A673 (cell line): ENCODE measurements at regions not wholly inside any gene's neighbourhood (a gene's known extent, or its start where the extent isn't known, plus 50 kb on each side); places are given as distances from the start of the nearest gene placed in this dataset.

Source experiments
- BruUV-seq: library from RNA; stranded (reverse); fragments of 400-500 nt; replicated peaks from 2 replicates; lab custom pipeline; 2021; lab: Mats Ljungman, UMichigan
- CTCF ChIA-PET: fragments of 300-600 bp; sonication (Branson Sonifier 250); formaldehyde crosslinking; loops from one replicate; lab custom pipeline; 2022; ENCODE audit warnings: antibody characterized with exemption; lab: Charles Lee
- POLR2A ChIA-PET: fragments of 300-600 bp; sonication (Branson Sonifier 250); formaldehyde crosslinking; loops from one replicate; lab custom pipeline; 2022; ENCODE audit warnings: antibody characterized with exemption; ENCODE audit not compliant: low non-redundant PET; lab: Charles Lee
- DNase-seq: peaks from one replicate; pipeline ENCODE4 v3.0.0-alpha.2; 2015; ENCODE audit warnings: low spot score
- H3K27ac ChIP-seq: fragments of 200-600 bp; sonication (generic); 2 replicates; pipeline ENCODE4 v1.5.1; 2016; ENCODE audit warnings: mixed run types, low read depth, mild to moderate bottlenecking, mixed read lengths, antibody characterized with exemption, low read length; ENCODE audit not compliant: poor library complexity, severe bottlenecking
- H3K27me3 ChIP-seq: fragments of 200-600 bp; sonication (generic); replicated peaks from 2 replicates; pipeline ENCODE4 v1.6.1; 2017; ENCODE audit warnings: mixed run types, low read depth, mild to moderate bottlenecking, mixed read lengths, antibody characterized with exemption, low read length; ENCODE audit not compliant: insufficient read depth, poor library complexity
- H3K36me3 ChIP-seq: fragments of 200-600 bp; sonication (generic); 2 replicates; pipeline ENCODE4 v1.6.1; 2016; ENCODE audit warnings: mixed run types, mild to moderate bottlenecking, mixed read lengths, antibody characterized with exemption, low read length; ENCODE audit not compliant: insufficient read depth, poor library complexity, severe bottlenecking
- H3K4me1 ChIP-seq: fragments of 200-600 bp; sonication (generic); 2 replicates; pipeline ENCODE4 v1.6.1; 2017; ENCODE audit warnings: mixed run types, mild to moderate bottlenecking, mixed read lengths, antibody characterized with exemption, low read length; ENCODE audit not compliant: insufficient read depth, poor library complexity, severe bottlenecking
- H3K4me3 ChIP-seq: fragments of 200-600 bp; sonication (generic); 2 replicates; pipeline ENCODE4 v1.5.1; 2016; ENCODE audit warnings: low read depth, mixed run types, mild to moderate bottlenecking, mixed read lengths, low read length; ENCODE audit not compliant: poor library complexity, severe bottlenecking
- H3K9me3 ChIP-seq: fragments of 200-600 bp; sonication (generic); 2 replicates; pipeline ENCODE4 v1.6.1; 2016; ENCODE audit warnings: mixed run types, low read depth, mild to moderate bottlenecking, mixed read lengths, antibody characterized with exemption, low read length; ENCODE audit not compliant: poor library complexity, severe bottlenecking
- CTCF ChIP-seq: fragments of 300-800, 200-600 bp; sonication (generic); conservative IDR thresholded peaks from 2 replicates; pipeline ENCODE4 v1.5.1; 2017; ENCODE audit warnings: low read depth, mild to moderate bottlenecking, antibody characterized with exemption, low read length, moderate library complexity, mixed read lengths
- EZH2 ChIP-seq: fragments of 200-600 bp; sonication (generic); IDR thresholded peaks from 2 replicates; pipeline ENCODE4 v1.6.1; 2017; ENCODE audit warnings: borderline replicate concordance, low read depth, mild to moderate bottlenecking, mixed read lengths, antibody characterized with exemption, low read length; ENCODE audit not compliant: poor library complexity, severe bottlenecking
- intact Hi-C: fragments of 100-400 bp; cut with micrococcal nuclease; formaldehyde crosslinking; loops from one replicate; pipeline ENCODE4 v1.10.0; 2022; ENCODE audit not compliant: unreplicated experiment

GRCh38 chr12:127431594-127431993 is 835.4 kb upstream of the TMEM132C start:
- TF ChIP-seq CTCF: no peak
- no peak for TF ChIP-seq EZH2
- no peak for DNase-seq
- H3K27ac ChIP-seq: no peak overlapping the region
- BruUV-seq: no TSS peak
- no peaks in the 10 kb centered on the region for H3K9me3 ChIP-seq
- no peaks in the 10 kb centered on the region for H3K36me3 ChIP-seq
- no peak overlapping the region for H3K4me3 ChIP-seq
- intact Hi-C loops: no loop called here
- H3K27me3 ChIP-seq: peaks cover 25% of the 10 kb centered on the region
- CTCF ChIA-PET: no interaction called here
- no peaks in the 10 kb centered on the region for H3K4me1 ChIP-seq
- POLR2A ChIA-PET: no interaction called here

GRCh38 chr12:127435439-127435838 is 831.5 kb upstream of the TMEM132C start:
- ChIA-PET CTCF (no interaction called here), POLR2A (no interaction called here)
- no TSS peak for BruUV-seq
- no peak for DNase-seq
- H3K4me3 ChIP-seq: no peak overlapping the region
- peaks cover 61% of the 10 kb centered on the region for H3K27me3 ChIP-seq
- TF ChIP-seq EZH2 (no peak), CTCF (no peak)
- H3K27ac ChIP-seq: no peak overlapping the region
- intact Hi-C loops: no loop called here
- no peaks in the 10 kb centered on the region for H3K9me3 ChIP-seq
- no peaks in the 10 kb centered on the region for H3K4me1 ChIP-seq
- no peaks in the 10 kb centered on the region for H3K36me3 ChIP-seq

- intact Hi-C loops: no loop called here
- no TSS peak for BruUV-seq
- POLR2A ChIA-PET: no interaction called here
Measured at GRCh38 chr12:127438512-127439244, 828.3 kb upstream of the TMEM132C start.

More at GRCh38 chr12:127438512-127439244, 828.3 kb upstream of the TMEM132C start:
- DNase-seq: no peak
- Histone ChIP-seq H3K27ac (no peak overlapping the region), H3K9me3 (no peaks in the 10 kb centered on the region), H3K36me3 (no peaks in the 10 kb centered on the region), H3K4me3 (no peak overlapping the region), H3K4me1 (no peaks in the 10 kb centered on the region), H3K27me3 (peaks cover 53% of the 10 kb centered on the region)
- CTCF ChIA-PET: no interaction called here
- TF ChIP-seq EZH2: no peak
- TF ChIP-seq CTCF: no peak
